ENCODE measurements at regions not wholly inside any gene's neighbourhood (a gene's known extent, or its start where the extent isn't known, plus 50 kb on each side); places are given as distances from the start of the nearest gene placed in this dataset.
"Not testable (repeated sequence)": the region's sequence is repeated elsewhere in the genome, so short reads cannot be mapped to it uniquely, and the experiment has no call there.

- DNase-seq (ENCODE audit: low spot score): no peak
These were observed 170.8 kb upstream of the ZNF267 start for GRCh38 chr16:31702796-31703195.

GRCh38 chr16:31703526-31704128 lies 170.0 kb upstream of the ZNF267 start:
- DNase-seq (ENCODE audit: low spot score): no peak

GRCh38 chr16:31704138-31704537 lies 169.5 kb upstream of the ZNF267 start:
- no peak for DNase-seq (ENCODE audit: low spot score)

GRCh38 chr16:31705371-31705770 lies 168.2 kb upstream of the ZNF267 start:
- no peak for DNase-seq (ENCODE audit: low spot score)

GRCh38 chr16:31706318-31706717 lies 167.3 kb upstream of the ZNF267 start:
- no peak for DNase-seq (ENCODE audit: low spot score)

- no peak for DNase-seq (ENCODE audit: low spot score)
These were observed 166.7 kb upstream of the ZNF267 start for GRCh38 chr16:31706925-31707324.

GRCh38 chr16:31707743-31708335 lies 165.8 kb upstream of the ZNF267 start:
- no peak for DNase-seq (ENCODE audit: low spot score)

- DNase-seq (ENCODE audit: low spot score): no peak
These were observed 165.3 kb upstream of the ZNF267 start for GRCh38 chr16:31708348-31708747.

- DNase-seq (ENCODE audit: low spot score): no peak
These were observed 164.4 kb upstream of the ZNF267 start for GRCh38 chr16:31709181-31709580.

GRCh38 chr16:31710134-31710533 lies 163.5 kb upstream of the ZNF267 start:
- no peak for DNase-seq (ENCODE audit: low spot score)

GRCh38 chr16:31710880-31711279 lies 162.7 kb upstream of the ZNF267 start:
- no peak for DNase-seq (ENCODE audit: low spot score)

- no peak for DNase-seq (ENCODE audit: low spot score)
These were observed 162.2 kb upstream of the ZNF267 start for GRCh38 chr16:31711344-31711845.

GRCh38 chr16:31712064-31712540 lies 161.5 kb upstream of the ZNF267 start:
- DNase-seq (ENCODE audit: low spot score): no peak

GRCh38 chr16:31713071-31713944 lies 160.3 kb upstream of the ZNF267 start:
- peak; percentile 94 for DNase-seq (ENCODE audit: low spot score)

- DNase-seq (ENCODE audit: low spot score): peak; percentile 14
These were observed 159.4 kb upstream of the ZNF267 start for GRCh38 chr16:31713945-31714902.

GRCh38 chr16:31714903-31715504 lies 158.6 kb upstream of the ZNF267 start:
- no peak for DNase-seq (ENCODE audit: low spot score)

GRCh38 chr16:31715915-31716314 lies 157.7 kb upstream of the ZNF267 start:
- no peak for DNase-seq (ENCODE audit: low spot score)

GRCh38 chr16:31718998-31719397 lies 154.6 kb upstream of the ZNF267 start:
- no peak for DNase-seq (ENCODE audit: low spot score)

- DNase-seq (ENCODE audit: low spot score): no peak
These were observed 146.1 kb upstream of the ZNF267 start for GRCh38 chr16:31727553-31727952.

- DNase-seq (ENCODE audit: low spot score): no peak
These were observed 139.3 kb upstream of the ZNF267 start for GRCh38 chr16:31734265-31734664.

- not testable (repeated sequence) for DNase-seq (ENCODE audit: low spot score)
These were observed 128.5 kb upstream of the ZNF267 start for GRCh38 chr16:31745098-31745497.
